IMR-90 (cell line): ENCODE measurements at regions not wholly inside any gene's neighbourhood (a gene's known extent, or its start where the extent isn't known, plus 50 kb on each side); places are given as distances from the start of the nearest gene placed in this dataset.

ENCODE experiments used
- ATAC-seq: fragments of 200-7000 bp; cut with Tn5 transposase; 2 replicates; pipeline ENCODE4 v1.9.1; 2020; ENCODE audit warnings: low read depth, mild to moderate bottlenecking, moderate library complexity
- BruUV-seq: library from RNA; stranded (reverse); fragments of 400-500 nt; replicated peaks from 2 replicates; lab custom pipeline; 2021; lab: Mats Ljungman, UMichigan
- CTCF ChIA-PET: fragments of 300-600 bp; formaldehyde crosslinking; extraction: SDS; loops from one replicate; lab custom pipeline; 2021; ENCODE audit warnings: antibody characterized with exemption; lab: Yijun Ruan, JAX
- POLR2A ChIA-PET: fragments of 300-600 bp; sonication (Branson Sonifier 250); formaldehyde crosslinking; loops from one replicate; lab custom pipeline; 2022; ENCODE audit warnings: antibody characterized with exemption; ENCODE audit not compliant: unreplicated experiment; lab: Charles Lee
- DNase-seq: peaks from one replicate; pipeline ENCODE4 v3.0.0; 2013
- H2AFZ ChIP-seq: replicated peaks from 2 replicates; pipeline ENCODE3; 2013; ENCODE audit warnings: low read length, mild to moderate bottlenecking; ENCODE audit not compliant: poor library complexity
- H2AK5ac ChIP-seq: 2 replicates; pipeline ENCODE4 v1.6.1; 2013; ENCODE audit warnings: low read depth, low read length, inconsistent platforms
- H2AK9ac ChIP-seq: replicated peaks from 2 replicates; pipeline ENCODE3; 2013; ENCODE audit warnings: mild to moderate bottlenecking, low read depth, low read length, moderate library complexity; ENCODE audit not compliant: poor library complexity
- H2BK120ac ChIP-seq: 2 replicates; pipeline ENCODE4 v1.6.1; 2013; ENCODE audit warnings: low read depth, low read length, inconsistent platforms
- H2BK15ac ChIP-seq: 3 replicates; pipeline ENCODE4 v1.6.1; 2013; ENCODE audit warnings: low read depth, low read length, inconsistent platforms
- H2BK20ac ChIP-seq: 2 replicates; pipeline ENCODE4 v1.6.1; 2013; ENCODE audit warnings: low read depth, mild to moderate bottlenecking, inconsistent platforms, low read length, moderate library complexity
- H2BK5ac ChIP-seq: 2 replicates; pipeline ENCODE4 v1.6.1; 2013; ENCODE audit warnings: mild to moderate bottlenecking, low read depth, low read length, inconsistent platforms; ENCODE audit not compliant: poor library complexity, severe bottlenecking
- H3K14ac ChIP-seq: replicated peaks from 2 replicates; pipeline ENCODE4 v1.6.1; 2013; ENCODE audit warnings: low read depth, low read length, inconsistent platforms
- H3K18ac ChIP-seq: 2 replicates; pipeline ENCODE4 v1.6.1; 2013; ENCODE audit warnings: low read depth, low read length, control low read depth
- H3K23ac ChIP-seq: 2 replicates; pipeline ENCODE4 v1.6.1; 2013; ENCODE audit warnings: low read depth, low read length, inconsistent platforms
- H3K27ac ChIP-seq: 2 replicates; pipeline ENCODE4 v1.5.1; 2013; ENCODE audit warnings: mild to moderate bottlenecking, control low read depth, low read length; ENCODE audit not compliant: insufficient read depth
- H3K27me3 ChIP-seq: 2 replicates; pipeline ENCODE4 v1.6.1; 2013; ENCODE audit warnings: low read length; ENCODE audit not compliant: control insufficient read depth, insufficient read depth
- H3K36me3 ChIP-seq: 2 replicates; pipeline ENCODE4 v1.6.1; 2013; ENCODE audit warnings: low read length, mixed read lengths; ENCODE audit not compliant: control insufficient read depth, insufficient read depth
- H3K4ac ChIP-seq: 2 replicates; pipeline ENCODE4 v1.6.1; 2013; ENCODE audit warnings: low read depth, low read length, inconsistent platforms
- H3K4me1 ChIP-seq: 2 replicates; pipeline ENCODE4 v1.6.1; 2013; ENCODE audit warnings: low read length, mixed read lengths; ENCODE audit not compliant: control insufficient read depth, insufficient read depth
- H3K4me2 ChIP-seq: 2 replicates; pipeline ENCODE4 v1.6.1; 2013; ENCODE audit warnings: low read depth, mild to moderate bottlenecking, control low read depth, low read length, moderate library complexity
- H3K4me3 ChIP-seq: 2 replicates; pipeline ENCODE4 v1.5.1; 2013; ENCODE audit warnings: low read depth, mild to moderate bottlenecking, control low read depth, low read length, moderate library complexity; ENCODE audit not compliant: insufficient read depth
- H3K56ac ChIP-seq: 2 replicates; pipeline ENCODE4 v1.6.1; 2013; ENCODE audit warnings: low read length, inconsistent platforms; ENCODE audit not compliant: insufficient read depth; ENCODE audit errors: extremely low read depth
- H3K79me1 ChIP-seq, 2 experiments: 2 replicates each; pipeline ENCODE4 v1.6.1; 2013; ENCODE audit warnings: low read length in 2 of 2, inconsistent platforms in 1 of 2, low read depth in 1 of 2
- H3K9ac ChIP-seq: 2 replicates; pipeline ENCODE4 v1.6.1; 2013; ENCODE audit warnings: low read depth, low read length, control low read depth
- H3K9me1 ChIP-seq: 2 replicates; pipeline ENCODE4 v1.6.1; 2013; ENCODE audit warnings: low read length, inconsistent platforms; ENCODE audit not compliant: insufficient read depth
- H3K9me3 ChIP-seq: 2 replicates; pipeline ENCODE4 v1.6.1; 2013; ENCODE audit warnings: low read length; ENCODE audit not compliant: control insufficient read depth, insufficient read depth
- H4K20me1 ChIP-seq: 2 replicates; pipeline ENCODE4 v1.6.1; 2013; ENCODE audit warnings: low read length, inconsistent platforms; ENCODE audit not compliant: insufficient read depth
- H4K5ac ChIP-seq: 2 replicates; pipeline ENCODE4 v1.6.1; 2013; ENCODE audit warnings: mild to moderate bottlenecking, low read depth, low read length, control low read depth
- H4K8ac ChIP-seq, 2 experiments: 2 replicates each; pipeline ENCODE4 v1.6.1; 2013; ENCODE audit warnings: low read depth in 2 of 2, low read length in 2 of 2, control low read depth in 1 of 2, inconsistent platforms in 1 of 2
- H4K91ac ChIP-seq: 2 replicates; pipeline ENCODE4 v1.6.1; 2013; ENCODE audit warnings: low read depth, low read length, inconsistent platforms; ENCODE audit not compliant: insufficient read depth
- BHLHE40 ChIP-seq: fragments of 150-350 bp; IDR thresholded peaks from 2 replicates; pipeline ENCODE4 v1.6.1; 2016; ENCODE audit warnings: mild to moderate bottlenecking, low read depth, low read length
- CEBPB ChIP-seq: IDR thresholded peaks from 2 replicates; pipeline ENCODE4 v1.6.1; 2012; ENCODE audit warnings: low read depth, low read length, improper control_type of control experiment
- CHD1 ChIP-seq: IDR thresholded peaks from 2 replicates; pipeline ENCODE4 v1.6.1; 2012; ENCODE audit warnings: low read depth, low read length, improper control_type of control experiment
- FOS ChIP-seq: fragments of 150-350 bp; IDR thresholded peaks from 2 replicates; pipeline ENCODE4 v1.6.1; 2016; ENCODE audit warnings: low read depth, low read length
- MAZ ChIP-seq: IDR thresholded peaks from 2 replicates; pipeline ENCODE4 v1.6.1; 2012; ENCODE audit warnings: low read depth, mild to moderate bottlenecking, low read length, improper control_type of control experiment, moderate library complexity, borderline replicate concordance
- NFE2L2 ChIP-seq: fragments of 150-350 bp; IDR thresholded peaks from 2 replicates; pipeline ENCODE4 v1.6.1; 2016; ENCODE audit warnings: low read depth, mild to moderate bottlenecking, low read length
- RAD21 ChIP-seq: IDR thresholded peaks from 2 replicates; pipeline ENCODE4 v1.6.1; 2012; ENCODE audit warnings: low read length, improper control_type of control experiment
- RCOR1 ChIP-seq: IDR thresholded peaks from 2 replicates; pipeline ENCODE4 v1.6.1; 2012; ENCODE audit warnings: mild to moderate bottlenecking, low read length, improper control_type of control experiment; ENCODE audit not compliant: insufficient replicate concordance
- WGBS, 2 experiments: methylation state at CpG; one replicate each; pipeline versions ENCODE4 v1.1.5 to v1.1.7; 2013; ENCODE audit warnings: missing lambda C conversion rate in 2 of 2; ENCODE audit not compliant: insufficient read length in 1 of 2; ENCODE audit errors: extremely low coverage in 2 of 2; 5-methylcytosine and 5-hydroxymethylcytosine counted together
- dilution Hi-C: fragments of 300-500 bp; cut with HindIII; formaldehyde crosslinking; loops from one replicate; pipeline ENCODE4 v1.14.3; 2018; ENCODE audit warnings: low sequenced_read_pairs; ENCODE audit not compliant: unreplicated experiment
- in situ Hi-C: fragments of 300-500 bp; cut with MboI; formaldehyde crosslinking; loops from 3 replicates; pipeline ENCODE4 v1.14.3; 2019; ENCODE audit warnings: low sequenced_read_pairs, inconsistent platforms, mixed read lengths
- intact Hi-C: fragments of 100-400 bp; cut with micrococcal nuclease; formaldehyde crosslinking; loops from 2 replicates; pipeline ENCODE4 v1.10.0; 2022
- TF ChIP-seq, protein P1 (sequence below): fragments of 150-350 bp; IDR thresholded peaks from 2 replicates; pipeline ENCODE4 v1.6.1; 2016; ENCODE audit warnings: low read depth, mild to moderate bottlenecking, low read length, moderate library complexity, borderline replicate concordance
- TF ChIP-seq, protein P2 (sequence below): conservative IDR thresholded peaks from 2 replicates; pipeline ENCODE4 v1.5.1; 2012; ENCODE audit warnings: mild to moderate bottlenecking, low read depth, low read length, improper control_type of control experiment

DNA sequence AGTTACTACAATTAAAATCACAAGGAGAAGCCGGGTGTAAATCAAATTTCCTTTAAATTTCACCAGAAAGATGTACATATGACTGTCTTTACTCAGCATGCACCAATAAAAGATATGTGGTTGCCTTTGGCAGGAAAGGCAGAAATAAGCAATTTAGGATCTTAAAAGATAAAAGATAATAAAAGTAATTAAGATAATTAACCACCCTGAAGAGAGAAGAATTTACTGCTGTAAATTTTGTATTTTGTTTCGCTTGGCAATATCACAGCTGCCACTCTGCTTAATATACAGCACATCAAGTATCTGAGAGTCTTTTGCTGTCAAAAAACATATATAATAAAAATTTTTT, 411.9 kb downstream of the MN1 start:
- Histone ChIP-seq H3K23ac (no peak overlapping the region), H2BK15ac (no peak overlapping the region), H3K36me3 (no peaks in the 10 kb centered on the region), H3K27me3 (peaks cover 69% of the 10 kb centered on the region), H3K79me1 (no peaks in the 10 kb centered on the region), H3K18ac (no peak overlapping the region), H2BK20ac (no peak overlapping the region), H2BK5ac (no peak overlapping the region), H4K20me1 (no peaks in the 10 kb centered on the region), H2BK120ac (no peak overlapping the region), H3K14ac (no peak overlapping the region), H3K9ac (no peak overlapping the region), H4K8ac (no peak overlapping the region), H3K56ac (no peak overlapping the region), H2AK9ac (no peak overlapping the region), H3K27ac (no peak overlapping the region), H4K91ac (no peak overlapping the region), H3K9me3 (no peaks in the 10 kb centered on the region), H3K4me3 (no peak overlapping the region), H3K4me2 (no peak overlapping the region), H3K9me1 (no peaks in the 10 kb centered on the region; the same call in 1 of the 2 replicates), H3K4me1 (no peaks in the 10 kb centered on the region), H2AFZ (no peak overlapping the region), H3K4ac (no peak overlapping the region), H2AK5ac (no peak overlapping the region), H4K5ac (no peak overlapping the region)
- in situ Hi-C loops: no loop called here
- ChIA-PET CTCF (no interaction called here), POLR2A (no interaction called here)
- TF ChIP-seq CHD1 (no peak), FOS (no peak), CEBPB (no peak), MAZ (no peak), BHLHE40 (no peak), NFE2L2 (no peak), RCOR1 (no peak), RAD21 (no peak)
- TF ChIP-seq, protein P1, sequence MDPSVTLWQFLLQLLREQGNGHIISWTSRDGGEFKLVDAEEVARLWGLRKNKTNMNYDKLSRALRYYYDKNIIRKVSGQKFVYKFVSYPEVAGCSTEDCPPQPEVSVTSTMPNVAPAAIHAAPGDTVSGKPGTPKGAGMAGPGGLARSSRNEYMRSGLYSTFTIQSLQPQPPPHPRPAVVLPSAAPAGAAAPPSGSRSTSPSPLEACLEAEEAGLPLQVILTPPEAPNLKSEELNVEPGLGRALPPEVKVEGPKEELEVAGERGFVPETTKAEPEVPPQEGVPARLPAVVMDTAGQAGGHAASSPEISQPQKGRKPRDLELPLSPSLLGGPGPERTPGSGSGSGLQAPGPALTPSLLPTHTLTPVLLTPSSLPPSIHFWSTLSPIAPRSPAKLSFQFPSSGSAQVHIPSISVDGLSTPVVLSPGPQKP: no peak
- TF ChIP-seq, protein P2, sequence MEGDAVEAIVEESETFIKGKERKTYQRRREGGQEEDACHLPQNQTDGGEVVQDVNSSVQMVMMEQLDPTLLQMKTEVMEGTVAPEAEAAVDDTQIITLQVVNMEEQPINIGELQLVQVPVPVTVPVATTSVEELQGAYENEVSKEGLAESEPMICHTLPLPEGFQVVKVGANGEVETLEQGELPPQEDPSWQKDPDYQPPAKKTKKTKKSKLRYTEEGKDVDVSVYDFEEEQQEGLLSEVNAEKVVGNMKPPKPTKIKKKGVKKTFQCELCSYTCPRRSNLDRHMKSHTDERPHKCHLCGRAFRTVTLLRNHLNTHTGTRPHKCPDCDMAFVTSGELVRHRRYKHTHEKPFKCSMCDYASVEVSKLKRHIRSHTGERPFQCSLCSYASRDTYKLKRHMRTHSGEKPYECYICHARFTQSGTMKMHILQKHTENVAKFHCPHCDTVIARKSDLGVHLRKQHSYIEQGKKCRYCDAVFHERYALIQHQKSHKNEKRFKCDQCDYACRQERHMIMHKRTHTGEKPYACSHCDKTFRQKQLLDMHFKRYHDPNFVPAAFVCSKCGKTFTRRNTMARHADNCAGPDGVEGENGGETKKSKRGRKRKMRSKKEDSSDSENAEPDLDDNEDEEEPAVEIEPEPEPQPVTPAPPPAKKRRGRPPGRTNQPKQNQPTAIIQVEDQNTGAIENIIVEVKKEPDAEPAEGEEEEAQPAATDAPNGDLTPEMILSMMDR: no peak
- no peak for ATAC-seq
- dilution Hi-C loops: no loop called here
- no TSS peak for BruUV-seq
- WGBS, 2 experiments: no CpG with 5 or more reads among the region's 2 CpGs
- no peak for DNase-seq
- intact Hi-C loops: no loop called here
